Endothelial cell of umbilical vein (primary cell): ENCODE measurements at regions not wholly inside any gene's neighbourhood (a gene's known extent, or its start where the extent isn't known, plus 50 kb on each side); places are given as distances from the start of the nearest gene placed in this dataset.

ENCODE experiments used
- BruUV-seq: library from RNA; stranded (reverse); fragments of 400-500 nt; replicated peaks from 2 replicates; lab custom pipeline; 2021; lab: Mats Ljungman, UMichigan
- CTCF ChIA-PET: fragments of 300-600, 350-600 bp; sonication (Branson Sonifier 250); formaldehyde crosslinking; loops from one replicate; lab custom pipeline; 2021; ENCODE audit warnings: antibody characterized with exemption, inconsistent platforms; lab: Charles Lee
- POLR2A ChIA-PET: fragments of 300-600, 350-600 bp; sonication (Branson Sonifier 250); formaldehyde crosslinking; loops from one replicate; lab custom pipeline; 2021; ENCODE audit warnings: antibody characterized with exemption, inconsistent platforms; lab: Charles Lee
- DNase-seq: peaks from one replicate; pipeline ENCODE4 v3.0.0-alpha.2; 2011; ENCODE audit warnings: low read depth, low spot score
- FAIRE-seq: peaks from 2 replicates; lab custom pipeline; 2011; peaks lifted over from hg19 to GRCh38; lab: Jason Lieb, UNC
- H2AFZ ChIP-seq: 2 replicates; pipeline ENCODE4 v1.6.0; 2012; ENCODE audit warnings: low read depth, low read length, control low read depth, inconsistent platforms
- H3K27ac ChIP-seq: 2 replicates; pipeline ENCODE4 v1.5.1; 2011; ENCODE audit warnings: low read depth, mild to moderate bottlenecking, control low read depth, low read length, moderate library complexity; ENCODE audit not compliant: insufficient read depth
- H3K27me3 ChIP-seq, 2 experiments: 2 replicates each; pipeline versions ENCODE4 v1.6.0 to v1.6.1; 2011; ENCODE audit warnings: low read length in 2 of 2, mixed read lengths in 1 of 2; ENCODE audit not compliant: control insufficient read depth in 2 of 2, insufficient read depth in 2 of 2
- H3K36me3 ChIP-seq, 2 experiments: 2 replicates in 1 of 2; 3 replicates in 1 of 2; pipeline ENCODE4 v1.5.1; 2011; ENCODE audit warnings: low read length in 2 of 2, mild to moderate bottlenecking in 1 of 2, moderate library complexity in 1 of 2; ENCODE audit not compliant: control insufficient read depth in 2 of 2, insufficient read depth in 2 of 2; ENCODE audit errors: extremely low read depth in 1 of 2
- H3K4me1 ChIP-seq: 3 replicates; pipeline ENCODE4 v1.5.1; 2011; ENCODE audit warnings: mild to moderate bottlenecking, low read length; ENCODE audit not compliant: control insufficient read depth, insufficient read depth; ENCODE audit errors: extremely low read depth
- H3K4me2 ChIP-seq: 2 replicates; pipeline ENCODE4 v1.6.1; 2011; ENCODE audit warnings: low read length, control low read depth, mixed read lengths; ENCODE audit not compliant: insufficient read depth
- H3K4me3 ChIP-seq, 3 experiments: fragments of 200-600 bp in 1 of 3; sonication (generic), shearing (Covaris generic) in 1 of 3; replicated peaks in 1 of 3; 2 replicates each; pipeline ENCODE4 v1.5.1; 2011 to 2016; ENCODE audit warnings: control low read depth in 3 of 3, low read length in 3 of 3, mild to moderate bottlenecking in 2 of 3, inconsistent platforms in 1 of 3, low read depth in 1 of 3, moderate library complexity in 1 of 3; ENCODE audit not compliant: insufficient read depth in 1 of 3
- H3K79me2 ChIP-seq: 2 replicates; pipeline ENCODE4 v1.6.0; 2012; ENCODE audit warnings: low read length, inconsistent platforms; ENCODE audit not compliant: control insufficient read depth, insufficient read depth
- H3K9ac ChIP-seq: replicated peaks from 2 replicates; pipeline ENCODE3; 2011; ENCODE audit warnings: low read length, control low read depth; ENCODE audit not compliant: insufficient read depth; ENCODE audit errors: extremely low read depth
- H3K9me1 ChIP-seq: replicated peaks from 3 replicates; pipeline ENCODE4 v1.6.0; 2011; ENCODE audit warnings: mild to moderate bottlenecking, low read length; ENCODE audit not compliant: control insufficient read depth, insufficient read depth; ENCODE audit errors: extremely low read depth
- H3K9me3 ChIP-seq: replicated peaks from 2 replicates; pipeline ENCODE4 v1.5.1; 2012; ENCODE audit warnings: low read length, inconsistent platforms; ENCODE audit not compliant: control insufficient read depth, insufficient read depth
- H4K20me1 ChIP-seq: replicated peaks from 2 replicates; pipeline ENCODE3; 2011; ENCODE audit warnings: mild to moderate bottlenecking, low read length; ENCODE audit not compliant: control insufficient read depth, insufficient read depth; ENCODE audit errors: extremely low read depth
- EZH2 ChIP-seq: IDR thresholded peaks from 2 replicates; pipeline ENCODE4 v1.6.1; 2012; ENCODE audit warnings: borderline replicate concordance, low read depth, mild to moderate bottlenecking, moderate library complexity, low read length, inconsistent platforms; ENCODE audit not compliant: severe bottlenecking
- FOS ChIP-seq: IDR thresholded peaks from 2 replicates; pipeline ENCODE4 v1.6.1; 2011; ENCODE audit warnings: mild to moderate bottlenecking, low read length, moderate library complexity, borderline replicate concordance; ENCODE audit not compliant: insufficient read depth
- GATA2 ChIP-seq: IDR thresholded peaks from 2 replicates; pipeline ENCODE4 v1.7.0; 2011; ENCODE audit warnings: low read depth, mild to moderate bottlenecking, moderate library complexity, mixed read lengths, low read length; ENCODE audit not compliant: insufficient read length, insufficient read depth
- JUN ChIP-seq: IDR thresholded peaks from 2 replicates; pipeline ENCODE4 v1.6.1; 2011; ENCODE audit warnings: borderline replicate concordance, low read depth; ENCODE audit not compliant: insufficient read length, insufficient read depth
- MYC ChIP-seq: IDR thresholded peaks from one replicate; pipeline ENCODE4 v1.6.1; 2011; ENCODE audit warnings: mild to moderate bottlenecking, low read depth, low read length
- POLR2A ChIP-seq: IDR thresholded peaks from 2 replicates; pipeline ENCODE4 v1.6.1; 2012; ENCODE audit warnings: low read depth, mild to moderate bottlenecking, control low read depth, low read length
- POLR2AphosphoS5 ChIP-seq: IDR thresholded peaks from 2 replicates; pipeline ENCODE4 v1.6.1; 2012; ENCODE audit warnings: low read depth, mild to moderate bottlenecking, control low read depth, low read length, moderate library complexity; ENCODE audit not compliant: insufficient read depth
- dilution Hi-C: fragments of 300-500 bp; cut with MboI; formaldehyde crosslinking; loops from one replicate; pipeline ENCODE4 v1.15.0; 2019; ENCODE audit warnings: low sequenced_read_pairs; ENCODE audit not compliant: extremely low pct_ligation_motif_present
- intact Hi-C: fragments of 100-400 bp; cut with micrococcal nuclease; formaldehyde crosslinking; loops from one replicate; pipeline ENCODE4 v1.10.0; 2022
- TF ChIP-seq, protein P1 (sequence below), 2 donors: IDR thresholded peaks; 1 replicate in 1 of 2; 2 replicates in 1 of 2; pipeline ENCODE4 v1.5.1; 2011; ENCODE audit warnings: low read length in 2 of 2, mild to moderate bottlenecking in 2 of 2, moderate library complexity in 2 of 2, control low read depth in 1 of 2, inconsistent platforms in 1 of 2, low read depth in 1 of 2; ENCODE audit not compliant: insufficient read depth in 1 of 2; ENCODE audit errors: extremely low read depth in 1 of 2
- TF ChIP-seq, protein P2 (sequence below): IDR thresholded peaks from 2 replicates; pipeline ENCODE4 v1.6.1; 2011; ENCODE audit not compliant: insufficient read depth, insufficient read length

GRCh38 chr1:114295321-114295720 is 141.7 kb upstream of the SYT6 start:
- Histone ChIP-seq H3K79me2 (no peaks in the 10 kb centered on the region), H3K4me2 (no peak overlapping the region), H3K27me3 (peaks cover 2 to 5% of the 10 kb centered on the region in 2 experiments), H3K9me1 (no peaks in the 10 kb centered on the region), H3K9ac (no peak overlapping the region), H3K27ac (no peak overlapping the region), H3K36me3 (no peaks in the 10 kb centered on the region), H3K4me3 (no peak overlapping the region), H4K20me1 (no peaks in the 10 kb centered on the region), H2AFZ (no peak overlapping the region), H3K4me1 (no peaks in the 10 kb centered on the region), H3K9me3 (no peaks in the 10 kb centered on the region)
- POLR2A ChIA-PET: no interaction called here
- intact Hi-C loops (no loop called here), dilution Hi-C loops (no loop called here)
- CTCF ChIA-PET: no interaction called here
- no TSS peak for BruUV-seq
- DNase-seq: no peak
- FAIRE-seq: no peak
- TF ChIP-seq, protein P1, sequence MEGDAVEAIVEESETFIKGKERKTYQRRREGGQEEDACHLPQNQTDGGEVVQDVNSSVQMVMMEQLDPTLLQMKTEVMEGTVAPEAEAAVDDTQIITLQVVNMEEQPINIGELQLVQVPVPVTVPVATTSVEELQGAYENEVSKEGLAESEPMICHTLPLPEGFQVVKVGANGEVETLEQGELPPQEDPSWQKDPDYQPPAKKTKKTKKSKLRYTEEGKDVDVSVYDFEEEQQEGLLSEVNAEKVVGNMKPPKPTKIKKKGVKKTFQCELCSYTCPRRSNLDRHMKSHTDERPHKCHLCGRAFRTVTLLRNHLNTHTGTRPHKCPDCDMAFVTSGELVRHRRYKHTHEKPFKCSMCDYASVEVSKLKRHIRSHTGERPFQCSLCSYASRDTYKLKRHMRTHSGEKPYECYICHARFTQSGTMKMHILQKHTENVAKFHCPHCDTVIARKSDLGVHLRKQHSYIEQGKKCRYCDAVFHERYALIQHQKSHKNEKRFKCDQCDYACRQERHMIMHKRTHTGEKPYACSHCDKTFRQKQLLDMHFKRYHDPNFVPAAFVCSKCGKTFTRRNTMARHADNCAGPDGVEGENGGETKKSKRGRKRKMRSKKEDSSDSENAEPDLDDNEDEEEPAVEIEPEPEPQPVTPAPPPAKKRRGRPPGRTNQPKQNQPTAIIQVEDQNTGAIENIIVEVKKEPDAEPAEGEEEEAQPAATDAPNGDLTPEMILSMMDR (IDR thresholded peaks at IDR 0.05; ENCODE audit: extremely low read depth in 1 of 2, insufficient read depth in 1 of 2, low read depth in 1 of 2, low read length in 2 of 2): no peak
- TF ChIP-seq POLR2AphosphoS5 (no peak), MYC (no peak), FOS (no peak), POLR2A (no peak), EZH2 (no peak), GATA2 (no peak), JUN (no peak)
- TF ChIP-seq, protein P2, sequence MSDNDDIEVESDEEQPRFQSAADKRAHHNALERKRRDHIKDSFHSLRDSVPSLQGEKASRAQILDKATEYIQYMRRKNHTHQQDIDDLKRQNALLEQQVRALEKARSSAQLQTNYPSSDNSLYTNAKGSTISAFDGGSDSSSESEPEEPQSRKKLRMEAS: no peak
